ENCODE measurements at regions not wholly inside any gene's neighbourhood (a gene's known extent, or its start where the extent isn't known, plus 50 kb on each side); places are given as distances from the start of the nearest gene placed in this dataset.

DNA sequence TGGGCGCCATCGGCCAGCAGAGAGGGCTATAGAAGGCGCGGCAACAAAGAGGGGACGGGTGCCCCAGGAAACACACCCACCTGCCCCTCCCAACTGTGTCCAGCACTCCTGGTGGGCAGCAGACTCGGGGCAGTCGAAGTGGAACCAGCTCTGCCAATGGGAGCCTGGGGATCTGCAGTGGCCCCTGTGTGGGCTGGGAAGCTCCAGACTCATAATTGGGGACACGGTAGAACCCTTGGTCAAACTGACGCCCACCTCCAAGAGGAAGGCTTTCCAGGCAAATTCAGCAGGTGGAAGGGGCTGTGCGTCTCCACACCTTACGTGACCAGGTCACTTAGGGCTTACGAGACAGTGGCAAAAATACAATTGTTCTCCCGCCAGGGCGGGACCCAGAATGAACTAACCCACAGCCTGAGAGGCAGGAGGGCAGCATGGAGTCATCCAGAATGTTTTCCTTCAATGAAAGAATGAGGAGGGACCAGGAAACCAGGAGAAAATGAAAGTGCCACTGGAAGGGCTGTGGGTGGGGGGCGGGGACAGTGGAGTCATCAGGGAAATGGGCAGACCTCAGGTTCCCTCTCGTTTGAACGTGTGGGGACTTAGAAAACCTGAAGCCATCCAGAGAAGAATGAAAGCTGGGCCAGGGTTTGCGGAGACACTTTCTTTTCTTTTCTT, 53.2 kb upstream of the SHANK2 start:
- TF ChIP-seq ZNF423 (tag by site-specific recombination; IDR thresholded peaks at IDR 0.05) (no peak), ZNF521 (tag by site-specific recombination; IDR thresholded peaks at IDR 0.05) (no peak), ZBTB21 (tag by site-specific recombination; IDR thresholded peaks at IDR 0.05) (no peak), ZNF146 (tag by site-specific recombination; IDR thresholded peaks at IDR 0.05) (no peak), GLIS1 (tag by site-specific recombination; IDR thresholded peaks at IDR 0.05) (no peak), ZNF529 (tag by site-specific recombination; IDR thresholded peaks at IDR 0.05; ENCODE audit: insufficient replicate concordance) (no peak), ZSCAN16 (tag by site-specific recombination; IDR thresholded peaks at IDR 0.05) (no peak), ZNF302 (tag by site-specific recombination; IDR thresholded peaks at IDR 0.05; ENCODE audit: low read depth) (no peak)
- H3K4me1 ChIP-seq (ENCODE audit: control insufficient read depth, insufficient read depth, low read length) = no peaks in the 10 kb centered on the region
- CTCF ChIA-PET = no interaction called here
- no peak overlapping the region for H3K27ac ChIP-seq (ENCODE audit: extremely low read depth, low read depth, low read length)
- H3K4me3 ChIP-seq (ENCODE audit: low read depth, low read length) = no peak overlapping the region
- H3K9me3 ChIP-seq (ENCODE audit: control insufficient read depth, insufficient read depth, low read depth, low read length) = no peaks in the 10 kb centered on the region
- POLR2A ChIA-PET = no interaction called here
- H3K36me3 ChIP-seq (ENCODE audit: control insufficient read depth in 2 of 2, insufficient read depth in 1 of 2, low read length in 2 of 2) = no peaks in the 10 kb centered on the region

DNA sequence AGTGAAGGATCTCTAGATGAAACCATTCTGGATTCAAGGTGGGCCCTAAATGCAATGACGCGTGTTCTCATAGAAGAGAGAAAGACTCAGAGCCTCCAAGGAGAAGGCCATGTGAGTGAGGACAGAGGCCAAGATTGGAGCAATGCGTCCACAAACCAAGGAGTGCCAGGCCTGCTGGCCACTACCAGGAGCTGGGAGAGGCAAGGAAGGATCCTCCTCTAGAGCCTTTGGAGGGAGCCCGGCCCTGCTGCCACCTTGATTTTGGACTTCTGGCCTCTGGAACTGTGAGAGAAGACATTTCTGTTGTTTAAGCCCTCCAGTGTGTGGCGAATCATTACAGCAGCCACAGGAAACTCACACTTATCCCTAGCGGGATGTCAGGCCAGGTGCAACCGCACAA, 52.7 kb upstream of the SHANK2 start:
- Histone ChIP-seq H3K27ac (ENCODE audit: extremely low read depth, low read depth, low read length) (no peak overlapping the region), H3K36me3 (ENCODE audit: control insufficient read depth in 2 of 2, insufficient read depth in 1 of 2, low read length in 2 of 2) (no peaks in the 10 kb centered on the region), H3K9me3 (ENCODE audit: control insufficient read depth, insufficient read depth, low read depth, low read length) (no peaks in the 10 kb centered on the region), H3K4me1 (ENCODE audit: control insufficient read depth, insufficient read depth, low read length) (no peaks in the 10 kb centered on the region), H3K4me3 (ENCODE audit: low read depth, low read length) (no peak overlapping the region)
- TF ChIP-seq ZNF792 (tag by site-specific recombination; IDR thresholded peaks at IDR 0.05) (no peak), HOXA7 (CRISPR knock-in tag; IDR thresholded peaks at IDR 0.05; ENCODE audit: borderline replicate concordance) (no peak), ZNF391 (tag by site-specific recombination; IDR thresholded peaks at IDR 0.05; ENCODE audit: borderline replicate concordance, low read depth) (no peak), ZNF514 (tag by site-specific recombination; IDR thresholded peaks at IDR 0.05) (no peak), BCL11A (tag by site-specific recombination; IDR thresholded peaks at IDR 0.05; ENCODE audit: low read depth) (no peak), ZBTB20 (tag by site-specific recombination; IDR thresholded peaks at IDR 0.05) (no peak), ZBTB21 (tag by site-specific recombination; IDR thresholded peaks at IDR 0.05) (no peak)
- POLR2A ChIA-PET = no interaction called here
- CTCF ChIA-PET = no interaction called here

DNA sequence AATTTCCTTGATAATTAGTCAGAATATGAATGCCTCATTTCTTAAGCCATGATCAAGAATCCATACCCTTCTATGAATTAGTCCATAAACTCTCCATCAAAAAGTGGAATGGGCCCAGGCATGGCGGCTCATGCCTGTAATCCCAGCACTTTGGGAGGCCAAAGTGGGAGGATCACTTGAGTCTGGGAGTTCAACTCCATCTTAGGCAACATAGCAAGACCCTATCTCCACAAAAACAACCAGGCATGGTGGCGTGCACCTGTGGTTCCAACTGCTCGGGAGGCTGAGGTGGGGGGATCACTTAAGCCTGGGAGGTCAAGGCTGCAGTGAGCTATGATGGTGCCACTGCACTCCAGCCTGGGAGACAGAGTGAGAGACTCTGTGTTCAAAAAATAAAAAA, 52.1 kb upstream of the SHANK2 start:
- Histone ChIP-seq H3K4me3 (ENCODE audit: low read depth, low read length) (no peak overlapping the region), H3K9me3 (ENCODE audit: control insufficient read depth, insufficient read depth, low read depth, low read length) (no peaks in the 10 kb centered on the region), H3K36me3 (ENCODE audit: control insufficient read depth in 2 of 2, insufficient read depth in 1 of 2, low read length in 2 of 2) (no peaks in the 10 kb centered on the region), H3K4me1 (ENCODE audit: control insufficient read depth, insufficient read depth, low read length) (no peaks in the 10 kb centered on the region), H3K27ac (ENCODE audit: extremely low read depth, low read depth, low read length) (no peak overlapping the region)
- CTCF ChIA-PET = no interaction called here
- POLR2A ChIA-PET = no interaction called here
- no peak for TF ChIP-seq ZBTB10 (tag by site-specific recombination; IDR thresholded peaks at IDR 0.05)
- TF ChIP-seq, protein P1, sequence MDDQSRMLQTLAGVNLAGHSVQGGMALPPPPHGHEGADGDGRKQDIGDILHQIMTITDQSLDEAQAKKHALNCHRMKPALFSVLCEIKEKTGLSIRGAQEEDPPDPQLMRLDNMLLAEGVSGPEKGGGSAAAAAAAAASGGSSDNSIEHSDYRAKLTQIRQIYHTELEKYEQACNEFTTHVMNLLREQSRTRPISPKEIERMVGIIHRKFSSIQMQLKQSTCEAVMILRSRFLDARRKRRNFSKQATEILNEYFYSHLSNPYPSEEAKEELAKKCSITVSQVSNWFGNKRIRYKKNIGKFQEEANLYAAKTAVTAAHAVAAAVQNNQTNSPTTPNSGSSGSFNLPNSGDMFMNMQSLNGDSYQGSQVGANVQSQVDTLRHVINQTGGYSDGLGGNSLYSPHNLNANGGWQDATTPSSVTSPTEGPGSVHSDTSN (CRISPR knock-in tag; IDR thresholded peaks at IDR 0.05) = no peak
- TF ChIP-seq, protein P2, sequence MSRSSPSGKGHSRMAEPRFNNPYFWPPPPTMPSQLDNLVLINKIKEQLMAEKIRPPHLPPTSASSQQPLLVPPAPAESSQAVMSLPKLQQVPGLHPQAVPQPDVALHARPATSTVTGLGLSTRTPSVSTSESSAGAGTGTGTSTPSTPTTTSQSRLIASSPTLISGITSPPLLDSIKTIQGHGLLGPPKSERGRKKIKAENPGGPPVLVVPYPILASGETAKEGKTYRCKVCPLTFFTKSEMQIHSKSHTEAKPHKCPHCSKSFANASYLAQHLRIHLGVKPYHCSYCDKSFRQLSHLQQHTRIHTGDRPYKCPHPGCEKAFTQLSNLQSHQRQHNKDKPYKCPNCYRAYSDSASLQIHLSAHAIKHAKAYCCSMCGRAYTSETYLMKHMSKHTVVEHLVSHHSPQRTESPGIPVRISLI (tag by site-specific recombination; IDR thresholded peaks at IDR 0.05) = no peak
- TF ChIP-seq ZNF600 (tag by site-specific recombination; IDR thresholded peaks at IDR 0.05) = no peak
- TF ChIP-seq TSHZ1 (tag by site-specific recombination; IDR thresholded peaks at IDR 0.05; ENCODE audit: borderline replicate concordance) = no peak
- no peak for TF ChIP-seq SALL2 (tag by site-specific recombination; IDR thresholded peaks at IDR 0.05; ENCODE audit: borderline replicate concordance)
